HG02973 (cell line): ENCODE measurements at regions not wholly inside any gene's neighbourhood (a gene's known extent, or its start where the extent isn't known, plus 50 kb on each side); places are given as distances from the start of the nearest gene placed in this dataset.

ENCODE experiments used
- ATAC-seq: cut with Tn5 transposase; IDR thresholded peaks from one replicate; pipeline ENCODE4 v1.9.1; 2021; ENCODE audit warnings: moderate library complexity; ENCODE audit not compliant: unreplicated experiment

- no peak for ATAC-seq
These were observed 130.1 kb downstream of the MRPL36 start for GRCh38 chr5:1669276-1670155.

GRCh38 chr5:1668141-1668721, 131.4 kb downstream of the MRPL36 start:
- ATAC-seq, result no peak

GRCh38 chr5:1667648-1668140, 131.9 kb downstream of the MRPL36 start:
- no peak for ATAC-seq

GRCh38 chr5:1666812-1667588, 132.6 kb downstream of the MRPL36 start:
- no peak for ATAC-seq

GRCh38 chr5:1666221-1666620, 133.4 kb downstream of the MRPL36 start:
- no peak for ATAC-seq

- no peak for ATAC-seq
These were observed 133.8 kb downstream of the MRPL36 start for GRCh38 chr5:1665803-1666202.

GRCh38 chr5:1665231-1665630, 134.4 kb downstream of the MRPL36 start:
- ATAC-seq, result no peak

- ATAC-seq, result no peak
These were observed 136.5 kb downstream of the MRPL36 start for GRCh38 chr5:1663186-1663585.

GRCh38 chr5:1662559-1663085, 137.0 kb downstream of the MRPL36 start:
- no peak for ATAC-seq

GRCh38 chr5:1661831-1662558, 137.6 kb downstream of the MRPL36 start:
- no peak for ATAC-seq

- no peak for ATAC-seq
These were observed 137.6 kb upstream of the LPCAT1 start for GRCh38 chr5:1661311-1661710.

GRCh38 chr5:1660511-1660910, 136.8 kb upstream of the LPCAT1 start:
- no peak for ATAC-seq

- no peak for ATAC-seq
These were observed 136.2 kb upstream of the LPCAT1 start for GRCh38 chr5:1660001-1660400.

- ATAC-seq, result no peak
These were observed 135.6 kb upstream of the LPCAT1 start for GRCh38 chr5:1659100-1659981.

GRCh38 chr5:1658665-1659064, 134.9 kb upstream of the LPCAT1 start:
- ATAC-seq, result no peak

- ATAC-seq, result no peak
These were observed 133.5 kb upstream of the LPCAT1 start for GRCh38 chr5:1657161-1657741.

GRCh38 chr5:1656271-1656975, 132.7 kb upstream of the LPCAT1 start:
- ATAC-seq, result no peak

- no peak for ATAC-seq
These were observed 131.9 kb upstream of the LPCAT1 start for GRCh38 chr5:1655496-1656270.
